Peyer's patch (tissue), 4 donors: ENCODE measurements at regions not wholly inside any gene's neighbourhood (a gene's known extent, or its start where the extent isn't known, plus 50 kb on each side); places are given as distances from the start of the nearest gene placed in this dataset.

Source experiments
- DNase-seq, 3 donors: peaks; one replicate each; pipeline ENCODE4 v3.0.0-alpha.2; 2017 to 2019
- H3K27ac ChIP-seq, 4 donors: fragments of 200-600 bp; sonication (generic); one replicate each; pipeline ENCODE4 v1.5.1; 2016 to 2019
- H3K27me3 ChIP-seq, 2 donors: fragments of 200-600 bp; sonication (generic); one replicate each; pipeline ENCODE4 v1.5.1; 2019
- H3K36me3 ChIP-seq, 3 donors: fragments of 200-600 bp; sonication (generic); one replicate each; pipeline ENCODE4 v1.5.1; 2016 to 2019
- H3K4me1 ChIP-seq, 4 donors: fragments of 200-600 bp; sonication (generic); one replicate each; pipeline ENCODE4 v1.5.1; 2016 to 2019
- H3K4me3 ChIP-seq, 4 donors: fragments of 200-600 bp; sonication (generic); 1 replicate in 3 of 4; 2 replicates in 1 of 4; pipeline ENCODE4 v1.5.1; 2016 to 2019; ENCODE audit warnings: mild to moderate bottlenecking in 1 of 4
- H3K9me3 ChIP-seq, 4 donors: fragments of 200-600 bp; sonication (generic); one replicate each; pipeline ENCODE4 v1.5.1; 2016 to 2019; ENCODE audit warnings: mild to moderate bottlenecking in 1 of 4
- CTCF ChIP-seq, 6 experiments: fragments of 450-650 bp in 4 of 6; fragments of 200-600 bp in 2 of 6; sonication (generic) in 1 of 6; IDR thresholded peaks; one replicate each; pipeline ENCODE4 v1.5.1; 2017 to 2019; ENCODE audit warnings: antibody characterized with exemption in 6 of 6, mild to moderate bottlenecking in 3 of 6, moderate library complexity in 1 of 6
- POLR2A ChIP-seq, 2 donors: fragments of 450-650 bp; IDR thresholded peaks; one replicate each; pipeline ENCODE4 v1.5.1; 2017; ENCODE audit warnings: antibody characterized with exemption in 2 of 2, mild to moderate bottlenecking in 2 of 2, moderate library complexity in 2 of 2

DNA sequence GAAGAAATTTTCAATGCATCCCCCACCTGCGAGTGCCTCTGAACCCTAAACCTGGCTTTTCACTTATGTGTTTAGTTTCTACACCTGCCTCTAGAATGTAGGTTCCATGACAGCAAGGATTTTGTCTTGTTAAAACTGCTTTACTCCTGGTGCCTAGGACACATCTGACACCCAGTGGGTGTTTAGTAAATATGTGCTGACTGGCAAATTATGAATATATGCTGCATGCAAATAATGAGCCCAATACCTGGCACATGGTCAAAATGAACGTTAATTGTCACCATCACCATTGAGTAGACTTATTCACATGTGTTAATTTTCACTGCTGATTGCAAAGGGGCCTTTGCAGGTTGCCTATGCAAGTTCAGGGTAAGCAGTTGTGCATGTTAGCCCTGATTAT is 249.9 kb upstream of the WWC1 start:
- H3K36me3 ChIP-seq, result no peaks in the 10 kb centered on the region
- H3K27ac ChIP-seq, result no peak overlapping the region
- H3K4me1 ChIP-seq, result no peaks in the 10 kb centered on the region
- DNase-seq, result no peak
- H3K27me3 ChIP-seq, result no peaks in the 10 kb centered on the region
- H3K4me3 ChIP-seq, result no peak overlapping the region
- no peak for TF ChIP-seq POLR2A (IDR thresholded peaks at IDR 0.05)
- TF ChIP-seq CTCF (IDR thresholded peaks at IDR 0.05), result no peak
- H3K9me3 ChIP-seq, result no peaks in the 10 kb centered on the region

DNA sequence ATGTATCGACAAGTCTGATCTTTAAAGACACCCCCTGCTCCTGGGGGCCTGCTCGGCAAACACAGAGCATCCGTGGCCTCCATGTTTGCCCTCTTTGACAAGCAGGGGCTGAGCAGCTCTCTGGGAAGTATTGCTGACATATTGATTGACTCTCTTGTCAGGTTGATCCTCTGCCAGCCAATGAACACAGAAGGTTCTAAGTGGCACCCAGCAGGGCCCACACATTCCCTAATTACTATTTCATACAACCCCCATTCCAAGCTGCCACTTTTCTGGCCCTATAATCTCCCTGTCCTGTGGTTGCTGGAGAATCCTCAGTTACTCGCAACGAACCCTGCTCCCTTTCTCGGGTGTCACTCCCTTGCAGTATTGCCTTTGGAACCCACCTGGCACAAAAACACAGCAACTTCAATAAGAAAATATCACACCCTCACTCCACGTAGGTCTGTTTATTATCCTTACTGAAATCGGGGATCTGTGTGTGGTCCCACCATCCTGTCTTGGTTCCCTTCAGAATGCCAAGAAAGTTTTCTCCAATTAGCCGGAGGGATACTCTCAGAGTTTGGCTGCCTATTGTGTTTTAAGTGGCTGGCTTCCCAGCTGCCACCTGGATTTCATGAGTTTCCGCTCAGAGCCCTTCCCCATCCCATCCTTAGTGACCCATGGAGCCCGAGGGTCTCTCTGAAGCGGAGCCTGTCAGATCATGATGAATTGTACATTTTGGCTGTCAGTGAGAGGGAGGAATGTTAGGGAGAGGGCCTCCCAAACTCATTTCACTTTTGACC is 249.0 kb upstream of the WWC1 start:
- H3K27ac ChIP-seq, result no peak overlapping the region
- no peaks in the 10 kb centered on the region for H3K36me3 ChIP-seq
- no peaks in the 10 kb centered on the region for H3K4me1 ChIP-seq
- no peak for DNase-seq
- H3K4me3 ChIP-seq, result no peak overlapping the region
- H3K9me3 ChIP-seq, result no peaks in the 10 kb centered on the region
- no peak for TF ChIP-seq CTCF (IDR thresholded peaks at IDR 0.05)
- no peak for TF ChIP-seq POLR2A (IDR thresholded peaks at IDR 0.05)
- no peaks in the 10 kb centered on the region for H3K27me3 ChIP-seq

GRCh38 chr5:168046163-168046562 is 245.3 kb upstream of the WWC1 start:
- H3K4me3 ChIP-seq, result no peak overlapping the region
- no peak overlapping the region for H3K27ac ChIP-seq
- H3K9me3 ChIP-seq, result no peaks in the 10 kb centered on the region
- H3K36me3 ChIP-seq, result no peaks in the 10 kb centered on the region
- no peaks in the 10 kb centered on the region for H3K27me3 ChIP-seq
- H3K4me1 ChIP-seq, result no peaks in the 10 kb centered on the region
- TF ChIP-seq CTCF (IDR thresholded peaks at IDR 0.05) (no peak), POLR2A (IDR thresholded peaks at IDR 0.05) (no peak)
- no peak for DNase-seq

DNA sequence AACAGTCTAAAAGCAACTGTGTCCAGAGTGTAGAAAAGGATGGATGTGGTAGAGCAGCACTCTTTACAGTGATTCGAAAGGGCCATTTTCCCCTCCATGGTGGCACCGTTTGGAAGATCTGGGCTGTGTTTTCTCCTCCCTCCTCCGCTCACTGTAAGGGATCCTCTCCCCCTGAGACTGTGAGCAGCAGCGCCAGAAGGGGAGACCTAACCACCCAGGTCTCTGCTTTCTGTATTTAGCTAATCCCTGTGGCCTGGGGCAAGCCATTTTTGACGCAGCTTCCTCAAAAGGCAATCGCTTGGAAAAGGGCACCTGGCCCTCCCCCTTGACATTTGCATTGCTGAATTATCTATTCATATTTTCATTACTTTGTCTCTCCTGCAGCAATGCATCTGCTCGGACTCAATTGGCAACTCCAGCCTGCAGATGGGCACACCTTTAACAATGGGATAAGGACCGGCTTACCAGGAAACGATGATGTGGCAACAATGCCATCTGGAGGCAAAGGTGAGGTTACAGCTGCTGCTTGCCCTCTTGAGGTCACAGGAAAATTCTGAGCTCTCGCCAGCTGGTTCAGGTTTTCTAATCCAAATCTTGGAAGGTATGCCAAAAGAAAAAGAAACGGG is 244.3 kb upstream of the WWC1 start:
- peak in 1 of 3 donors; percentile 55 for DNase-seq
- Histone ChIP-seq H3K36me3 (no peaks in the 10 kb centered on the region), H3K4me3 (no peak overlapping the region), H3K9me3 (no peaks in the 10 kb centered on the region), H3K27ac (no peak overlapping the region), H3K27me3 (no peaks in the 10 kb centered on the region), H3K4me1 (no peaks in the 10 kb centered on the region)
- TF ChIP-seq POLR2A (IDR thresholded peaks at IDR 0.05) (no peak), CTCF (IDR thresholded peaks at IDR 0.05) (peak in 4 of 6 experiments; percentile 12 to 56 (median 52))

- Histone ChIP-seq H3K4me1 (no peaks in the 10 kb centered on the region), H3K36me3 (no peaks in the 10 kb centered on the region), H3K4me3 (no peak overlapping the region), H3K9me3 (no peaks in the 10 kb centered on the region), H3K27ac (no peak overlapping the region), H3K27me3 (no peaks in the 10 kb centered on the region)
- no peak for TF ChIP-seq POLR2A (IDR thresholded peaks at IDR 0.05)
- TF ChIP-seq CTCF (IDR thresholded peaks at IDR 0.05), result no peak
- DNase-seq, result no peak
Measured at GRCh38 chr5:168047669-168048111, 243.8 kb upstream of the WWC1 start.
